H1 (cell line): ENCODE measurements at regions not wholly inside any gene's neighbourhood (a gene's known extent, or its start where the extent isn't known, plus 50 kb on each side); places are given as distances from the start of the nearest gene placed in this dataset.

Experiments used
- CTCF ChIP-seq, 3 experiments: IDR thresholded peaks; 1 replicate in 2 of 3; 2 replicates in 1 of 3; pipeline versions ENCODE4 v1.5.1 to v1.6.1; 2011; ENCODE audit warnings: low read length in 3 of 3, mild to moderate bottlenecking in 3 of 3, inconsistent platforms in 2 of 3, low read depth in 1 of 3, moderate library complexity in 1 of 3; ENCODE audit not compliant: insufficient read depth in 1 of 3; ENCODE audit errors: control extremely low read depth in 1 of 3
- EP300 ChIP-seq, 2 experiments: IDR thresholded peaks; 1 replicate in 1 of 2; 2 replicates in 1 of 2; pipeline ENCODE4 v1.6.1; 2011 to 2012; ENCODE audit warnings: low read depth in 2 of 2, low read length in 2 of 2, mild to moderate bottlenecking in 2 of 2, borderline replicate concordance in 1 of 2, inconsistent platforms in 1 of 2, moderate library complexity in 1 of 2
- EZH2 ChIP-seq: fragments of 200-600 bp; sonication (generic); IDR thresholded peaks from 2 replicates; pipeline ENCODE4 v1.7.1; 2012; ENCODE audit warnings: low read depth, mild to moderate bottlenecking, moderate library complexity, low read length, inconsistent platforms; ENCODE audit not compliant: severe bottlenecking
- NRF1 ChIP-seq: IDR thresholded peaks from 2 replicates; pipeline ENCODE4 v1.6.1; 2011; ENCODE audit warnings: mild to moderate bottlenecking, low read depth, low read length, improper control_type of control experiment
- RNF2 ChIP-seq: fragments of 200-900, 300-1000 bp; sonication (generic); IDR thresholded peaks from 2 replicates; pipeline ENCODE4 v1.7.1; 2016; ENCODE audit warnings: borderline replicate concordance, low read depth, mild to moderate bottlenecking, antibody characterized with exemption, low read length; ENCODE audit not compliant: poor library complexity, severe bottlenecking; ENCODE audit errors: missing control alignments
- TAF1 ChIP-seq: IDR thresholded peaks from 2 replicates; pipeline ENCODE4 v1.6.1; 2011; ENCODE audit warnings: mild to moderate bottlenecking, low read depth, low read length
- ZNF274 ChIP-seq: IDR thresholded peaks from 2 replicates; pipeline ENCODE4 v1.7.0; 2012; ENCODE audit warnings: low read length, borderline replicate concordance; ENCODE audit errors: extremely low read depth

- TF ChIP-seq TAF1 (no peak), EP300 (IDR thresholded peaks at IDR 0.05; ENCODE audit: borderline replicate concordance in 1 of 2, low read depth in 2 of 2, low read length in 2 of 2) (no peak), NRF1 (no peak), CTCF (IDR thresholded peaks at IDR 0.05; ENCODE audit: control extremely low read depth in 1 of 3, insufficient read depth in 1 of 3, low read depth in 1 of 3, low read length in 3 of 3) (no peak), EZH2 (no peak), ZNF274 (no peak), RNF2 (no peak)
These were observed 142.3 kb downstream of the PCDH18 start for GRCh38 chr4:137389911-137390520.
